Uterus (tissue), 2 donors: ENCODE measurements at regions not wholly inside any gene's neighbourhood (a gene's known extent, or its start where the extent isn't known, plus 50 kb on each side); places are given as distances from the start of the nearest gene placed in this dataset.

Experiments used
- CTCF ChIP-seq, 4 experiments: fragments of 200-600 bp in 2 of 4; fragments of 450-650 bp in 2 of 4; sonication (generic) in 2 of 4; IDR thresholded peaks; one replicate each; pipeline ENCODE4 v1.5.1; 2016 to 2019; ENCODE audit warnings: antibody characterized with exemption in 4 of 4, mild to moderate bottlenecking in 2 of 4, moderate library complexity in 1 of 4
- POLR2A ChIP-seq, 2 donors: fragments of 450-650 bp; IDR thresholded peaks; one replicate each; pipeline ENCODE4 v1.6.1; 2016; ENCODE audit warnings: antibody characterized with exemption in 2 of 2, mild to moderate bottlenecking in 1 of 2, moderate library complexity in 1 of 2

GRCh38 chr12:84376320-84376719 lies 536.3 kb downstream of the SLC6A15 start:
- TF ChIP-seq CTCF (IDR thresholded peaks at IDR 0.05) (no peak), POLR2A (IDR thresholded peaks at IDR 0.05) (no peak)
